GM19324 (cell line): ENCODE measurements at regions not wholly inside any gene's neighbourhood (a gene's known extent, or its start where the extent isn't known, plus 50 kb on each side); places are given as distances from the start of the nearest gene placed in this dataset.

ENCODE experiments used
- ATAC-seq: cut with Tn5 transposase; IDR thresholded peaks from one replicate; pipeline ENCODE4 v1.9.1; 2021; ENCODE audit warnings: mild to moderate bottlenecking, moderate library complexity; ENCODE audit not compliant: unreplicated experiment, low FRiP score

DNA sequence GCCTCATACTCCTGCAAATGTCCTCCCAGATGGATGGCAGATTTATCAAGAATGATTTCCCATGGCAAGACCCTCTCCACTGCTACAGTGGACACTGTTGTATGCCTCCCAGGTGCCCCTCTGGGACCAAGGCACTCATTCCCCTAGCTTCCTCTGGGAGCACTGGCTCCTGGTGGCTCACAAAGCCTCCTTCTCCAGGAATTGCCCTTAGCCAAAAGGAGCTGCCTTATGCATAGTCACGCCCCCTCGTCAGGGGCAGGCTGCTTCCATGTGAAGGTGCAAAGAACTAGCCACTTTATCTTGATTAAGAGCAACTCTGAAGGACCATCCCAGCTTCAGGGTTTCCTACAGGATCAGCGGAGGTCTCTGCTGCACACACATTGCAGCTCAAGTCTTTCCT, 358.1 kb downstream of the CDK5RAP2 start:
- no peak for ATAC-seq

DNA sequence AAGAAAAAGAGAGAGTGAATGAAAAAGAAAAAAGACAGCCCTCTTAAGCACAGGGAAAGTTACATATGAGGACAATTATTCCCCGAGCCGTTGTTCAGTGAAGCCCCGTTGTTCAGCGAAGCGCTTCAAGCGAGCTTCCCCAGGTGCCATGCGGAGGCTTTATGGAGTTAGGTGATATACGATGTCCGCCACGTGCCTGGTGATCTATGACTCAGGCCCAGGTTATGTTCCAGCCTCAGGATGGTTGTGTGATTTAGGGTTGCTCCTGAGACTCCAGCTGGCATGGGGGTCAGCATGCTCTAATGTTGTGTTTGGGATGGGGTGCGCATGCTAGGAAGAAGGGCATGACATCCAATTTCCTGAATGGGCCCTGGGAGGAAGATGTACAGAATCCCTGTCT, 365.6 kb downstream of the CDK5RAP2 start:
- ATAC-seq, result no peak

- ATAC-seq, result peak; percentile 16
Observed at GRCh38 chr9:120212853-120213200, 367.1 kb downstream of the CDK5RAP2 start.

DNA sequence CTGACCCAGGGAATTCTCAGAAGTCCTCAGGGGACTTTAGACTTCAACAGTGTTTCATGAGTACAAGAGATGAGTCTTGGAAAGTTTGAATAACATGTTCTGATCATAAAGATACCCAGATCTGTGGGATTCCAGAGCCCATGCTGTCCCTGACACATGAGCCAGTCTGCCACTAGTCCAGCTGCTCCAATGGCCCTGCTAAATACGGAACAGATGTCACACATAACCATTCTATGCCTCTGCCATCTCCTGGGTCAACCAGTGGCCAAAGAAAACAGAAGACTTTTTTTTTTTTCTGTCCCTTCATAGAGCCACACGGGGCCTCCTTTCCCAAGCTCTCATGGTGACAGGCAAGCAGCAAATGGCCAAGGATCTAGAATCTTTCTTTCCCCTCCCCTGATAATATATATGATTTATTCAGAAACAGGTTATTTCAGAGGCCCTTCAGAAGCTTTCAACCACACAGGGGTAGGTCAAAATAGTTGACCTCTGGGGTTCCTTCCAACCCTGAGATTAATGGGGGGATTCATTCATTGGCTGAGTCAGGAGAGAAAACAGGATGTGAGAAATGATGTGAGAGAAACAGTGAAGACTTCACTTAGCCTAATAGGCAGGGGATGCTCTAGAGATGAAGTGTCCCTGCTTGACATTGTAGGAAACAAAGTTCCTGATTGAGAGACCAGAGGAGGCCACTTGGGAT, 367.7 kb downstream of the CDK5RAP2 start:
- peak; percentile 41 for ATAC-seq

- ATAC-seq, result no peak
Observed at GRCh38 chr9:120210274-120210673, 369.7 kb downstream of the CDK5RAP2 start.

DNA sequence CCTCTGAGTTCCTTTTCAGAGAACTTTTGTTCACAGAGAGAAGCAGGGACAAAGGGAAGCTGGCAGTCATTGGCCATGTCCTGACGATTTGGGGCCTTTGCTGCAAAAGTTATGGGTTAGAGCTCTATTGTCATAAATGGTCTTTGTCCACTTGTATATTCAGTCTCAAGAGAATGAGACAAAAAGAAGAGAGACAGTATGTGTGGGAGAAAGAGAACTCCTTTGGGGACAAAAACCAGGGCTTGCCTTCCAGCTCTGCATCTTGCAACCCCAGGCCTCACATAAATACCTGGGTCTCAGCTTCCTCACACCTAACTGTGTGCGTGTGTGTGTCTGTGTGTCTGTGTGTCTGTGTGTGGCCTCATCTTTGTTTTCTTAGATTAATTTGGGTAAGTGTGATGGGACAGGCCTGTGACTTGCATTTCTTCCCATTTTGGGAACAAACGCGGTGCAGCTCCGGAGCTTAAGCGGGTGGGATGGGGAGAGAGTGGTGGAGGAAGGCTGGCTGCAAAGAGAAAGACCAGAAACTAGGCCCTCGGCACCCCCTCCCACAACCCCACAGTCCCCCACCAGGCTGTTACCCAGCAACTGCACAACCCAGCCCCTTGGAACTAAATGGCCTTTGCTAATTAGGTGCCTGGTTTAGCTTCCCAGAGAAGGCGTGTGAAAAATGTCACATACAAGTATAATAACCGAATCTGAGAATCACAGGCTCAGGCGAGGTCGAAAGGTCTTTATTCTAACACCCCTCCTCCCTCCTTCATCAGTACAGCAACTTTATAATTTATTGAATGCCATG, 376.9 kb downstream of the CDK5RAP2 start:
- ATAC-seq, result no peak

DNA sequence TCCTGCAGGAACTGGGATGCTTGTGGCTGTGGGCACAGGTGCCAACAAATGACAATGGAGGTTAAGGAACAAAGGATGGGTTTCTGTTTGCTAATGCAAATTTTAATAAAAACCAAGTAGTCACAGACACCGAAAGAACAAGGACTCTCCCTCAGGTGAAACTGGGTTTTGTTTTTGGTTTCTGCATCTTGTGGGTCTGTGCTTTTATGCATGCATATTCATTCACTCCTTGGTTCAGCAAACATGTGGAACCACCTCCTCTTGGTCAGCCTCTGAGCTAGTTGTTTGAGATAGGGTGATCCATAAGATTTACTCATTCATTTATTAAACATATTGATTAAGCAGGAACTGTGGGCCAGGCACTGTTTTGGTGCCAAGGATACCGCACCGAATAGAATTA, 381.9 kb downstream of the CDK5RAP2 start:
- ATAC-seq, result no peak

- ATAC-seq, result no peak
Observed at GRCh38 chr9:120197605-120198004, 382.4 kb downstream of the CDK5RAP2 start.

GRCh38 chr9:120191141-120191540, 388.8 kb downstream of the CDK5RAP2 start:
- no peak for ATAC-seq

- ATAC-seq, result no peak
Observed at GRCh38 chr9:120187758-120188157, 392.2 kb downstream of the CDK5RAP2 start.

- ATAC-seq, result no peak
Observed at GRCh38 chr9:120186276-120186675, 393.7 kb downstream of the CDK5RAP2 start.

DNA sequence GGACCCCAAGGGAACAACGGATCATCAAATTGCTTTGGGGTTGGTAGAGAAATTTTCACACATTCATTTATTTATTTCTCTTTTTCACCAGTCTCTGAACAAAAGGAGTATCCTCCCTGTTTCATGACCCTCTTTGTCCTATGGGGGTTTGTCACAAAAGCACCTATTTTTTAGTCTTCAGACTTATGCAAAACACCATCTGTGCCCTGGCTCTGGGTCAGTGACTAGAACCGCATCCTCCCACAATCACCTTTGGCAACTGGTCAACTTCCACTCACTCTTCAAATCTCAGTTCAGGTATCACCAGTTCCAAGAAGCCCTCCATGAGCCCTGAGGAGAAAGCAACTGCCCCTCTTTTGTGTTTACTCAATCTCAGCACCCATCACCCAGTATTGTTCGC, 395.7 kb downstream of the CDK5RAP2 start:
- no peak for ATAC-seq

DNA sequence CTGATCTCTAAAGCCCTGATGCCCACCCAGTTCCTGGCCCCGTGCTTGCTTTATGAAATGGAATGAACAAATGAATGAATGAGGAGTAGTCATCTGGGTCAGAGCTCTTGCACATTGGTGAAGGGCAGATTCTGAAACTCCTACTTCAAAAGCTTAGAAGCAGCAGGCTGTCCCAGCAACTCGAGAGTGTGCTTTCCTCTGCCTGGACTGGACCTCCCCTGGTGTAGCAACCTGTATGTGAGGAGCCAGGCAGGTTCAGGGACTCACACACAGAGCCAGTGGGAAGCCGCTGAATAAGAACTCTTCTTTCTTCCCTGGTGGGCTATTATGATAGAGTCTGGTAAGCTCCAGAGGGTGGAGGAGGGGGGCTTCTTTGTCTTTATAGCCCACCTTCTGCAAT, 396.4 kb downstream of the CDK5RAP2 start:
- no peak for ATAC-seq

DNA sequence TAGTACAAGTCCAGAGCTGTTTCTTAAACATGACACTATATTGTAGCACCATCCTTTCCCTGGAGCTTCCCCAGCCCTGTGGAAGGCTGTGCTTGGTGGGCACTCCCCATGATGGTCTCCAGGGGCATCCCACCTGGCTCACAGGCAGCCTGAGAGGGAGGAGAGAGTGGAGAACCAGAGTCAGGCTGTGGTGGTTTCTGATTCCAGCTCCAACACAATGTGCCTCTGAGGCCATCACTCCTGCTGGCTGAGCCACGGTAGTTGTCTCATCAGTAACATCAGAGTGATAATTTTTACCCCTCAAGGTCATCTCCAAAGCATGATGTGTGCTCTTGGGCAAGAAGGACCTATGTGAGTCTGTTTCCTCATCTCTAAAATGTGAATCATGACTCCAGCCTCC, 398.0 kb downstream of the CDK5RAP2 start:
- no peak for ATAC-seq

- no peak for ATAC-seq
Observed at GRCh38 chr9:120177121-120177520, 402.8 kb downstream of the CDK5RAP2 start.

DNA sequence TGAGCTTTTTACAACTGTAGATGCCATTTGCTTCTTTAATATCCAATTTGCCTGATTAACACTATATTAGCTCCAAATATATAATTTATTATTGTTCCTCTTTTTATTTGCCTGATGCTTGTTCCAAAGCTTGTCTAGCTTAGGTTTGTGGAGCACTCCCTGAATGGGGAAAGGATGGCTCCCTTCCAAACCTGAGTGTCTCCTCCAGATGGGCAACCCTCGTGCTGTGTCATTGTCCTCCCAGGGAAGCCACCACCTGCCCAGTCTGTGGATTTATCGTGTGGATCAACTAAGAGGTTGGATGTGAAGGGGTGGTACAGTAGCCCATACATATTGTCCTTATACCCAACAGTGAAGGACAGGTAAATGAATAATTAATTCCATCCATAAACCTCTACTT, 404.9 kb downstream of the CDK5RAP2 start:
- no peak for ATAC-seq

GRCh38 chr9:120161776-120162175, 418.2 kb downstream of the CDK5RAP2 start:
- no peak for ATAC-seq

- ATAC-seq, result no peak
Observed at GRCh38 chr9:120158221-120158620, 421.7 kb downstream of the CDK5RAP2 start.

GRCh38 chr9:120156376-120156775, 423.6 kb downstream of the CDK5RAP2 start:
- no peak for ATAC-seq

DNA sequence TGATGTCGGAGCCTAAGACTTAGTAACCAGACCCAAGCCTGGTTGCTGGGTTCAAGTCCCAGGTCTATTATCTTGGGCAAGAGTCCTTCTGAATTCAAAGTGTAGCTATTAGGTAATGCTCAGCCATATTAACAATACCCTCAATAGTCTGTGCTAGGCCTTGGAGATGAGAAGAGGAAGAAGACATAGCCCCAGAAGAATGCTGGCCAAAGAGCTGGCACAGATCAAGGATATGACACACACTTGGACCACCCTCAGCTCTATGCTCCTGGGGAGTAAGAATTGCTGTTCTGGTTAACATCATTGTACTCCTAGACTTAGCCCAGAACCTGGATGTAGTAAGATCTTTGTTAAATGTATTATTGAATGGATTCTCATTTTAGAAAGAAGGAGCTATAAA, 426.7 kb downstream of the CDK5RAP2 start:
- ATAC-seq, result no peak

- no peak for ATAC-seq
Observed at GRCh38 chr9:120152295-120152694, 427.7 kb downstream of the CDK5RAP2 start.

GRCh38 chr9:120151806-120152205, 428.2 kb downstream of the CDK5RAP2 start:
- ATAC-seq, result no peak
